ENCODE measurements at regions not wholly inside any gene's neighbourhood (a gene's known extent, or its start where the extent isn't known, plus 50 kb on each side); places are given as distances from the start of the nearest gene placed in this dataset.

DNA sequence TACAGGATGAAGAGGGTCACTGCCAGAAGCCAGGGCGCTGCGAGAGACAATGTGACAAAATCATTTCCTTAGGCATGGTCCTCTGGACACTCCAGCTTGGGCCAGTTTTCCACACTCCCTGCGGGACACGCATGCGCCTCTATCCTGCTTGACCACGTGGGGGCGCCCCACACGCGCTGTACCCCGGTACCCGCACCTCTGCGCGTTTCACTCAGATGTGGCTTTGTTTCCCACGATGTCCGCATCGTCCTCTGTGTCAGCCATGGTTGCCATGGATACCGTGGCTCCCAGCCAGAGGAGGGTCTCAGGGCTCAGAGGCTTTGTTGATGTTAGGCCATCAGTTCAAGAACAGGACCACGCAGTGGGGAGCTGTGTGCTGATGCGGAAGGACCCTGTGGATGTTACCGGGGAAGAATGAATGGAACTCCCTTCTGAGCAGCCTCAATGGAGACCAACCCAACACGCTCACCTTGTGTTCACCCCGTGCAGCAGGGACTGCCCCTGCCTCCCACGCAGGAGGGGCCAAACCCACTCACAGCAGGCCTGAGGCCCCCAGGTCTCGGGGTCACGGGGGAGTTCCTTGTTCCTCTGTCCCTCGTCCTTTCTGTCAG lies 65.8 kb upstream of the SLC22A11 start:
- no peaks in the 10 kb centered on the region for H3K4me1 ChIP-seq (ENCODE audit: control insufficient read depth, insufficient read depth, low read length)
- no peak overlapping the region for H2AK9ac ChIP-seq (replicated peaks; ENCODE audit: low read depth, low read length, poor library complexity)
- H3K14ac ChIP-seq (replicated peaks; ENCODE audit: low read depth, low read length) = no peak overlapping the region
- intact Hi-C loops (cut with micrococcal nuclease) = loop anchor here (2.0 kb wide), 1 partner anchor 163 kb away; no protein-coding TSS in a partner anchor
- no peak overlapping the region for H3K56ac ChIP-seq (ENCODE audit: extremely low read depth, insufficient read depth, low read length)
- no peak overlapping the region for H3K23ac ChIP-seq (ENCODE audit: low read depth, low read length)
- DNase-seq = peak; percentile 7
- no peaks in the 10 kb centered on the region for H3K79me1 ChIP-seq (ENCODE audit: low read depth in 1 of 2, low read length in 2 of 2)
- H4K91ac ChIP-seq (ENCODE audit: insufficient read depth, low read depth, low read length) = no peak overlapping the region
- dilution Hi-C loops (cut with HindIII; ENCODE audit: low sequenced_read_pairs, unreplicated experiment) = no loop called here
- no peak overlapping the region for H2BK15ac ChIP-seq (ENCODE audit: low read depth, low read length)
- TF ChIP-seq NFE2L2 (IDR thresholded peaks at IDR 0.05; ENCODE audit: low read depth, low read length) (no peak), MAFK (IDR thresholded peaks at IDR 0.05; ENCODE audit: low read depth, low read length) (no peak), RAD21 (IDR thresholded peaks at IDR 0.05; ENCODE audit: low read length) (peak; percentile 65), MAZ (IDR thresholded peaks at IDR 0.05; ENCODE audit: borderline replicate concordance, low read depth, low read length) (no peak), RCOR1 (IDR thresholded peaks at IDR 0.05; ENCODE audit: insufficient replicate concordance, low read length) (no peak), ELK1 (IDR thresholded peaks at IDR 0.05; ENCODE audit: borderline replicate concordance, low read depth, low read length) (no peak), SMC3 (IDR thresholded peaks at IDR 0.05; ENCODE audit: low read depth, low read length) (peak; percentile 30; the same call in 1 of the 2 replicates)
- TF ChIP-seq, protein P1, sequence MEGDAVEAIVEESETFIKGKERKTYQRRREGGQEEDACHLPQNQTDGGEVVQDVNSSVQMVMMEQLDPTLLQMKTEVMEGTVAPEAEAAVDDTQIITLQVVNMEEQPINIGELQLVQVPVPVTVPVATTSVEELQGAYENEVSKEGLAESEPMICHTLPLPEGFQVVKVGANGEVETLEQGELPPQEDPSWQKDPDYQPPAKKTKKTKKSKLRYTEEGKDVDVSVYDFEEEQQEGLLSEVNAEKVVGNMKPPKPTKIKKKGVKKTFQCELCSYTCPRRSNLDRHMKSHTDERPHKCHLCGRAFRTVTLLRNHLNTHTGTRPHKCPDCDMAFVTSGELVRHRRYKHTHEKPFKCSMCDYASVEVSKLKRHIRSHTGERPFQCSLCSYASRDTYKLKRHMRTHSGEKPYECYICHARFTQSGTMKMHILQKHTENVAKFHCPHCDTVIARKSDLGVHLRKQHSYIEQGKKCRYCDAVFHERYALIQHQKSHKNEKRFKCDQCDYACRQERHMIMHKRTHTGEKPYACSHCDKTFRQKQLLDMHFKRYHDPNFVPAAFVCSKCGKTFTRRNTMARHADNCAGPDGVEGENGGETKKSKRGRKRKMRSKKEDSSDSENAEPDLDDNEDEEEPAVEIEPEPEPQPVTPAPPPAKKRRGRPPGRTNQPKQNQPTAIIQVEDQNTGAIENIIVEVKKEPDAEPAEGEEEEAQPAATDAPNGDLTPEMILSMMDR (conservative IDR thresholded peaks at IDR 0.05; ENCODE audit: low read depth, low read length) = peak; percentile 53
- H3K27me3 ChIP-seq (ENCODE audit: control insufficient read depth, insufficient read depth, low read length) = peaks cover 42% of the 10 kb centered on the region
- H2AFZ ChIP-seq (replicated peaks; ENCODE audit: low read length, poor library complexity) = peak overlapping the region; percentile 77
- H2BK120ac ChIP-seq (ENCODE audit: low read depth, low read length) = no peak overlapping the region
- no peak overlapping the region for H3K4me2 ChIP-seq (ENCODE audit: low read depth, low read length)
- WGBS, 2 experiments (ENCODE audit: extremely low coverage in 2 of 2, insufficient read length in 1 of 2) = 4% methylated on average over 11 of the region's 26 CpGs; no CpG with 5 or more reads in 1 of the 2 experiments
- ChIA-PET POLR2A (ENCODE audit: unreplicated experiment) (no interaction called here), CTCF (no interaction called here)
- no peak overlapping the region for H2AK5ac ChIP-seq (ENCODE audit: low read depth, low read length)
- H2BK5ac ChIP-seq (ENCODE audit: low read depth, low read length, poor library complexity, severe bottlenecking) = no peak overlapping the region
- H3K9ac ChIP-seq (ENCODE audit: low read depth, low read length) = no peak overlapping the region
- H3K9me3 ChIP-seq (ENCODE audit: control insufficient read depth, insufficient read depth, low read length) = peaks cover 2% of the 10 kb centered on the region; the same call in 1 of the 2 replicates
- H3K18ac ChIP-seq (ENCODE audit: low read depth, low read length) = no peak overlapping the region
- no peaks in the 10 kb centered on the region for H4K20me1 ChIP-seq (ENCODE audit: insufficient read depth, low read length)
- no peak overlapping the region for H3K4ac ChIP-seq (ENCODE audit: low read depth, low read length)
- H4K5ac ChIP-seq (ENCODE audit: low read depth, low read length) = no peak overlapping the region
- no peak overlapping the region for H2BK20ac ChIP-seq (ENCODE audit: low read depth, low read length)
- H3K27ac ChIP-seq (ENCODE audit: insufficient read depth, low read length) = no peak overlapping the region
- H3K9me1 ChIP-seq (ENCODE audit: insufficient read depth, low read length) = no peaks in the 10 kb centered on the region
- no peaks in the 10 kb centered on the region for H3K36me3 ChIP-seq (ENCODE audit: control insufficient read depth, insufficient read depth, low read length)
- in situ Hi-C loops (cut with MboI; ENCODE audit: low sequenced_read_pairs) = no loop called here
- ATAC-seq (ENCODE audit: low read depth) = peak; percentile 68
- no peak overlapping the region for H3K4me3 ChIP-seq (ENCODE audit: insufficient read depth, low read depth, low read length)
- H4K8ac ChIP-seq (ENCODE audit: low read depth in 2 of 2, low read length in 2 of 2) = no peak overlapping the region
- no TSS peak for BruUV-seq (replicated peaks)
